ENCODE measurements at regions not wholly inside any gene's neighbourhood (a gene's known extent, or its start where the extent isn't known, plus 50 kb on each side); places are given as distances from the start of the nearest gene placed in this dataset.
"Not testable (repeated sequence)": the region's sequence is repeated elsewhere in the genome, so short reads cannot be mapped to it uniquely, and the experiment has no call there.

GRCh38 chr3:5348229-5348902 lies 160.9 kb downstream of the EDEM1 start:
- no peak for DNase-seq (ENCODE audit: extremely low read depth, low read depth)

GRCh38 chr3:5349343-5349742 lies 161.8 kb downstream of the EDEM1 start:
- no peak for DNase-seq (ENCODE audit: extremely low read depth, low read depth)

GRCh38 chr3:5357089-5357488 lies 169.6 kb downstream of the EDEM1 start:
- no peak for DNase-seq (ENCODE audit: extremely low read depth, low read depth)

GRCh38 chr3:5358911-5359310 lies 171.4 kb downstream of the EDEM1 start:
- DNase-seq (ENCODE audit: extremely low read depth, low read depth) = no peak

- DNase-seq (ENCODE audit: extremely low read depth, low read depth) = no peak
Measured at GRCh38 chr3:5360453-5360852, 172.9 kb downstream of the EDEM1 start.

GRCh38 chr3:5366746-5367145 lies 179.2 kb downstream of the EDEM1 start:
- DNase-seq (ENCODE audit: extremely low read depth, low read depth) = no peak

- DNase-seq (ENCODE audit: extremely low read depth, low read depth) = not testable (repeated sequence)
Measured at GRCh38 chr3:5371555-5371954, 184.0 kb downstream of the EDEM1 start.

GRCh38 chr3:5376761-5377160 lies 189.3 kb downstream of the EDEM1 start:
- DNase-seq (ENCODE audit: extremely low read depth, low read depth) = no peak

- not testable (repeated sequence) for DNase-seq (ENCODE audit: extremely low read depth, low read depth)
Measured at GRCh38 chr3:5379266-5379665, 191.8 kb downstream of the EDEM1 start.

- DNase-seq (ENCODE audit: extremely low read depth, low read depth) = not testable (repeated sequence)
Measured at GRCh38 chr3:5383486-5384263, 196.2 kb downstream of the EDEM1 start.

- DNase-seq (ENCODE audit: extremely low read depth, low read depth) = no peak
Measured at GRCh38 chr3:5384557-5385236, 197.2 kb downstream of the EDEM1 start.

GRCh38 chr3:5388091-5388490 lies 200.6 kb downstream of the EDEM1 start:
- DNase-seq (ENCODE audit: extremely low read depth, low read depth) = no peak

GRCh38 chr3:5389057-5389456 lies 201.6 kb downstream of the EDEM1 start:
- no peak for DNase-seq (ENCODE audit: extremely low read depth, low read depth)

GRCh38 chr3:5390221-5390620 lies 202.7 kb downstream of the EDEM1 start:
- no peak for DNase-seq (ENCODE audit: extremely low read depth, low read depth)

- no peak for DNase-seq (ENCODE audit: extremely low read depth, low read depth)
Measured at GRCh38 chr3:5390936-5391625, 203.6 kb downstream of the EDEM1 start.

- no peak for DNase-seq (ENCODE audit: extremely low read depth, low read depth)
Measured at GRCh38 chr3:5401002-5401401, 213.5 kb downstream of the EDEM1 start.

- no peak for DNase-seq (ENCODE audit: extremely low read depth, low read depth)
Measured at GRCh38 chr3:5404718-5405117, 217.2 kb downstream of the EDEM1 start.

GRCh38 chr3:5411786-5412185 lies 224.3 kb downstream of the EDEM1 start:
- no peak for DNase-seq (ENCODE audit: extremely low read depth, low read depth)

GRCh38 chr3:5423076-5423475 lies 235.6 kb downstream of the EDEM1 start:
- DNase-seq (ENCODE audit: extremely low read depth, low read depth) = no peak

GRCh38 chr3:5423523-5423922 lies 236.0 kb downstream of the EDEM1 start:
- DNase-seq (ENCODE audit: extremely low read depth, low read depth) = no peak

- DNase-seq (ENCODE audit: extremely low read depth, low read depth) = no peak
Measured at GRCh38 chr3:5425371-5425770, 237.9 kb downstream of the EDEM1 start.

Data from NCI-H460 (cell line).